ENCODE measurements at regions not wholly inside any gene's neighbourhood (a gene's known extent, or its start where the extent isn't known, plus 50 kb on each side); places are given as distances from the start of the nearest gene placed in this dataset.
"Not testable (repeated sequence)": the region's sequence is repeated elsewhere in the genome, so short reads cannot be mapped to it uniquely, and the experiment has no call there.

DNA sequence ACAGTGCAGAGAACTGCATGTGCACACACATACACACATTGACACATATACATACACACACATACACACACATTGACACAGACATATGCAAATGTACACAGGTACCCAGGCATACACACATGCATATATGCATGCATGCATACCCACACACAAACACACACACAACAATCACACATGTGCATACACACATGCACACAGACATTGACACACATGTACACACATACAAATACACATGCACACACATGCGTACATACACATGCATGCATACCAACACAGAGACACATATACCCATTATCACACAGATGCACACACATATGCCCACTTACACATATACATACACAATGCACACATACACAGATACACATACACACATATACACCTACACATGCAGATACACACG is 299.6 kb upstream of the ADCY2 start:
- DNase-seq = no peak

DNA sequence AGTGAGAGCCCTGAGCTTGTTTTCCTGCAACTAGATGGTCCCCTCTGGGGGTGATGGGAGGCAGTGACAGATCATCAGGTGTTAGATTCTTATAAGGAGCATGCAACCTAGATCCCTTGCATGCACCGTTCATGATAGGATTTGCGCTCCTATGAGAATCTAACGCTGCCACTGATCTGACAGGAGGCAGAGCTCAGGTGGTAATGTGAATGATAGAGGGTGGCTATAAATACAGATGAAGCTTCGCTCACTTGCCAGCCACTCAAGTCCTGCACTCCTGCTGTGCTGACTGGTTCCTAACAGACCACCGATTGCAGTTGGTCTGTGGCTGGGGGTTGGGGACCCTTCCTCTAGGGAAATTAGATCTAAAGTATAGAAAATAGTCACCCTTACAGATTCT is 290.6 kb upstream of the ADCY2 start:
- no peak for DNase-seq

DNA sequence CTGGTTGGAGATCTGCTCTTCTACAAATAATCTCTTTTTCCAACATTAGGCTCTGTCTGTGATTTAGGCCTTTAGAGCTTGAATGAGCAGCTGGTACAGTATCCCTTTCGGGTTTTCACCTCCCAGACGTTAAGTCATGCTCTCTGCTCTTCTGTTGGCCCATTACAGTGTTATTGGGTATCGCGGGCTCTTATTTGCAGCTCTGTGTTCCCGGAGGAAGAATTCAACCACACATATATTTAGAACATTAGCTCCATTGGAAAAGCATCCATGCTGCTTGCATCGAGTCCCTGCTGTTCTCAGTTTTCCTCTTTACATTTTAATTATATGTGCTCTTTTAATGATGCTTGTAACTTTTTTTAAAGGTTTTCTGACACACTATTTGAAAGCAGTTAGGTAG is 278.0 kb upstream of the ADCY2 start:
- no peak for DNase-seq

DNA sequence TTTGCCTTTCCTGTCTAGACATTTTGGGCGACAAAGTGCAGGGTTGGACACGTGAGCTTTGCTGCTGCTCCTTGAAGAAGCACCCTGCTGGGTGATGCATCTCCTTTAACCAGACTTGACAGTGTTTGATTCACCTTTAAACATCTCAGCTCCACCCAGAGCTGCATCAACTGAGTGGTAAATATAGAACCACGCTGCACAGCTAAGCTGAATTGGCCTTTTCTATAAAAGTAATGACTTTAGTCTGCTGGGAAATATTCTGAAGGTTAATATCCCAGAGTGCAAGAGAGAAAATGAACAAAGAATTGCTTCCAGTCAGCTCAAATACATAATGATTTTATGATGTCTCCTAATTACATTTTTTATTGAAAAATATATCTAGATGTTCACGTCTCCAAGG is 264.3 kb upstream of the ADCY2 start:
- DNase-seq = no peak

DNA sequence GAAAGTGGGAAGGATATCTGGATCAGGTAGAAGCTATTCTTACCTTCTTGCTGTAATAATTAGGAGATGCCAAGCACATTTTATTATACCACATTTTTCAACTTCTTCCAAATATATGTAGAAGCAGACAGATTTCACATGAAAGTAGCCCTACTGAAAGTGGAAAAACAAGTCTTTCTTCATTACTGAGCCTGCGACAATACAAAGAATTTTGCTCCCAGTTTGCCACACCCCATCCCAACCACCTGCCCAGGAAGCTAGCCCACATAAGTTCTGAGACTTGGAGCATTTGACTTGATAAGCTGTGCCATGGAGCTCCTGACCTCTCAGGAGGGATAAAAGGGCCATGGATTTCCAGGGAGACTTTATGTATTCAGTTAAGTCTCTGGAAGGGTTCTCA is 249.1 kb upstream of the ADCY2 start:
- DNase-seq = no peak

DNA sequence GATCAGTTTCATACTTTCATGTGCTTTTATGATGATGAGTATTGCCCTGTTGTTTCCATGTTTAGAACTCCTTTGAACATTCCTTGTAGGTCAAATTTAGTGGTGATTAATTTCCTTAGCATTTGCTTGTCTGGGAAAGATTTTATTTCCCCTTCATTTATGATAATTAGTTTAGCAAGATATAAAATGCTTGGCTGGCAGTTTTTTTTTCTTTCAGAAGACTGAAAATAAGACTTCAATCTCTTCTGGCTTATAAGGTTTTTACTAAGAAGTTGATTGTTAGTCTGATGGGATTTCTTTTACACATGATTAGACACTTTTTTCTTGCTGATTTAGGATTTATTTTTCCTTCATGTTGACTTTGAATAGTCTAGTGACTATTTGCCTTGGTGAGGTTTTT is 238.9 kb upstream of the ADCY2 start:
- DNase-seq = no peak

DNA sequence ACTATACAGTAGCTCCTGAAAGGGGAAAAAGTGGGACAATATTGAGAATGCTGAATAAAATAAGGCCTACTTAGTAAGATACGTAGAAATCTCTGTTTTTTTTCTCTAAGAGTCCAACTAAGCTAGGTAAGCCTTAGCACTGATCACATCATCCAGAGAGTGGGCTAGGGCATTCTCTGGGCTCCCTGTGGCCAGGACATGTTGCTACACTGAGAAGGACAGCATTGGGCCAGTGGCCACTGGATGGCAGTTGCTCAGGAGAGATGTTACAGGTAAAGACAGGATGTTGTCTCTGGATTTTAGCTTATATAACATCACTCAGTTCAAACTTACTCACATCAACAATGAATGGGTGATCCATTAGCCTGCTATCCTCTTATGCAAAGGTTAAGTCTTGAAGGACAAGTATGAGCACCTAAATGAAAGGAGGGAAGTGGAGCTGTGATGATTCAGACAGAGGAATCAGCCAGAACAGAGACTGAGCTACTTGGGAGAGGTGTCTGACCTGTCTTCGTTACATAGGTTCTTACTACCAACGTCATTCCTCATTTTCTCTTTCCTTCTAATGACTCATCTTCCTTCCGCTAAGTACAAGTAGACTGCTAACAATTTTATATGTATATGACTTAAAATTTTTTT is 226.6 kb upstream of the ADCY2 start:
- DNase-seq = no peak

DNA sequence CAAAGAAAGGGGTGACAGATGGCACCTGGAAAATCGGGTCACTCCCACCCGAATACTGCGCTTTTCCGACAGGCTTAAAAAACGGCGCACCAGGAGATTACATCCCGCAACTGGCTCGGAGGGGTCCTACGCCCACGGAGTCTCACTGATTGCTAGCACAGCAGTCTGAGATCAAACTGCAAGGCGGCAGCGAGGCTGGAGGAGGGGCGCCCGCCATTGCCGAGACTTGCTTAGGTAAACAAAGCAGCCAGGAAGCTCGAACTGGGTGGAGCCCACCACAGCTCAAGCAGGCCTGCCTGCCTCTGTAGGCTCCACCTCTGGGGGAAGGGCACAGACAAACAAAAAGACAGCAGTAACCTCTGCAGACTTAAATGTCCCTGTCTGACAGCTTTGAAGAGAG is 225.2 kb upstream of the ADCY2 start:
- DNase-seq = not testable (repeated sequence)

DNA sequence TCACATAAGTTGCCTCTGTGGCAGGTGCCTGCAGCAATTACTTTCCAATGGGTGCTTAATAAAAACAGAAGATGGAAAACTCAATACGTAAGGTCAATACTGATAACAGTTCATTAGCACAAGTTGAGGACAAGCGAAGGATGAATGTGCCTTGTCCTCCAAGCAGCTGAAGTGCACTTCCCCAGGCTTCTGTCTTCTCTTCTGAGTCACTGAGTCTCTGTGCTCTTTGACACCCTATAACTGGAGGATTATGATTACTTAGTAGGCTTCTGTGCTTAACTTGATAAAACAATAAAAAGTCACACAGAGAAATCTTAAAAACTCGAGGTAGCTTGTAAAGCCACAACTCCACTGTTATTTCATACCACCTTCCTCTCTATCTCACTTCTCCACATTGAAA is 216.6 kb upstream of the ADCY2 start:
- DNase-seq = no peak

DNA sequence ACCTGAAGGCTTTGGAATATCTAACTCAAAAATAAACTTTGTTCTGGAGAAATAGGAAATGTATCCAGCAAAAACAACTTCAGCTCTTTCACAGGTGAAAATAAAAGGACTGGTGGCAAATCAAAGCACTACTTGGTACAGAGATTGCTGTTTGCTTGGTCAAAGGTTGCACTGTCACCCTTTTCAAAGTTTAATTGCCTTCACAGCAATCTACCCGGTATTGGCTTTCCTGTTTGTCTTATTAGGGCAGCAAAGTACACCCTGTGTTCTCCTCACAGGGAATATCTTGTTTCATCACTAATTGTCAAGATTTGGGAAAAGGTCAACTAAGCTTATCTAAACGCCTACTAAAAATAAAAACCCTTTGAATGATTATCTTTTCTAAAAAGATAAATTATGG is 214.1 kb upstream of the ADCY2 start:
- DNase-seq = no peak

DNA sequence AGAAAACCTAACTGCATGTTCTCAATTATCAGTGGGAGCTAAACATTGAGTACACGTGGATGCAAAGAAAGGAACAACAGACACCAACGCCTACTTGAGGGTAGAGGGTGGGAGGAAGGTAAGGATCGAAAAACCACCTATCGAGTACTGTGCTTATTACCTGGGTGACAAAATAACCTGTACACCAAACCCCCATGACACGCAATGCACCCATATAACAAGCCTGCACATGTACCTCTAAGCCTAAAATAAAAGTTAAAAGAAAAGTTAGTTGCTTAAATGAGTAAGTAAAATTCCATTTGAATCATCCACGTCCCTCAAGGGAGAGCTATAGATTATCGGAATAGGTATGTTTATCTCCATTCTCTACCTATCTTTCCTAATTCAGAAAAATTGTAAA is 210.2 kb upstream of the ADCY2 start:
- no peak for DNase-seq

DNA sequence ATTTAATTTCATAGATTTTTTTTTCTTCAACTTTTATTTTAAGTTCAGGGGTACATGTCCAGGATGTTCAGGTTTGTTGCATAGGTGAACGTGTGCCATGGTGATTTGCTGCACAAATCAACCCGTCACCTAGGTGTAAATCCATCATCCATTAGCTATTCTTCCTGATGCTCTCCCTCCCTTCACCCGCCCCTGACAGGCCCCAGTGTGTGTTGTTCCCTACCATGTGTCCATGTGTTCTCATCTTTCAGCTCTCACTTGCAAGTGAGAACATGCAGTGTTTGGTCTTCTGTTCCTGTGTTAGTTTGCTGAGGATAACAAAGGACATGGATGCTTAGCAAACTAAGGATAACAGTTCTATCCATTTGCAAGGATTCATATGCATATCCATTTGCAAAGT is 209.1 kb upstream of the ADCY2 start:
- DNase-seq = no peak

DNA sequence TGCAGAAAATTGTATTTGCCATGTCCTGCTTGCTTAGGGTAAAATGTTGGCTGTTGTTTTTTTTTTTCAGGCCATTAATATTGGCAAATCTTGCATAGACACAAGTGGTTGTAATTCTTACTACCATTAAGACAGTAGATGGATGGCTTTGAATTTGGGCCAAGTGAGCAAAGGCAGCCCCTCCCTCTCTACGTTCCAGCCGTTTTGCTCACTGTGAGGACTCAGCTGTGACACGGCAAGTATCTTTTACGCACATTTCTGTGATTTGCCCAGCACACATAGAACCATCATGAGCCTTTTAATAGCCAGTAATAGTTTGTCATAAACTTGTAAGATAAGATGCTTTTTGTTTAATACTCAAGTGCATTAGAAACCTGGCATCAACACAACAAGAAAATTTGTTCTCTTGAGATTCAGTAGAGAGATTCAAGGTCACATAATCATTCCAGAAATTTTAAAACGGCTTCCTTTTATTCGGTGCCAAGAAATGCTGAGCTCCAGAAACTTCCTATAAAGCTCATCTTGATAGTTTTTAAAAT is 205.2 kb upstream of the ADCY2 start:
- DNase-seq = no peak

DNA sequence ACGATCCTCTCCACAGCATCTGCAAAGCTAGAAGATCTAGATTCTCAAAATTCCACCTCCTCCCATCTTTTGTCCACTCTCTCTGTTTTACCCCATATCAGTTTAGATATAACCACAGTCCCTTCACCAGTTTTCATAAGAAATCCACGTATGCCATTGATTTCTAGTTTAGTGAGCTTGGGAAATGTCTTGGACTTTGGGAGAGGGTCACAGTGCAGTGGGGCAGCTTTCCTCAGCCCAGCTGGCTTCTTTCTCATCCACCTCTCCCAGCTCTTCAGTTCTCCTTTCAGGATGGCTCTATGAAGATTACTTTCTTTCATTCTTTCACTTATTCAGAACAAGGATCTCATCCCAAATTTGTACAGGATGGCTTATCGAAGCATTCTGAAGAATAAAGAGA is 203.9 kb upstream of the ADCY2 start:
- no peak for DNase-seq

DNA sequence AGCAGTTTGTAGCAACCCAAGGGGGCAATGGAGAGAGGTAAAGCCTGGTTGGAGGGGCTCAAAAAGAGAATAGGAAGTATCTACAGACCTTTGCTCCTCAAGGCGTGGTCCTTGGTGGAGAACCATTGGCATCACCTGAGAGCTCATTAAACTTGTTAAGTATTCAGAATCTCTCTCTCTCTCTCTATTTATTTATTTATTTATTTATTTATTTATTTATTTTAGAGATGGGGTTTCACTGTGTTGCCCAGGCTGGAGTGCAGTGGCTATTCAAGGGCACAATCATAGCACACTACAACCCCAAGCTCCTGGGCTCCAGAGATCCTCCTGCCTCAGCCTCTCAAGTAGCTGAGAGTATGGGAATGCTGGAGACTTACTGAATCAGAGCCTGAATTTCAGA is 193.1 kb upstream of the ADCY2 start:
- no peak for DNase-seq

DNA sequence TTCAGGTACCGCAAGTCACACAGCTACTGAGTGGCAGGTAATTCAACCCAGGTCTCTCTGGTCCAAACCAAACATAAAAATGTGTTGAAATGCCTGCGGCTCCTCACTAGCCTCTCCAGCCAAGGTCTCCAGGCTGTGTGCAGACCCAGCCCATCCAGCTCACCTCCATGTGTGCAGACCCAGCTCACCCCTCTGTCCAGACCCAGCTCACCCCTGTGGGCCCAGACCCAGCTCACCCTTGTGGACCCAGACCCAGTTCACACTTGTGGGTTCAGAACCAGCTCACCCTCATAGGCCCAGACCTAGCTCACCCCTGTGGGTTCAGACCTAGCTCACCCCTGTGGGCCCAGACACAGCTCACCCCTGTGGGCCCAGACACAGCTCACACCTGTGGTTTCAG is 188.0 kb upstream of the ADCY2 start:
- no peak for DNase-seq

DNA sequence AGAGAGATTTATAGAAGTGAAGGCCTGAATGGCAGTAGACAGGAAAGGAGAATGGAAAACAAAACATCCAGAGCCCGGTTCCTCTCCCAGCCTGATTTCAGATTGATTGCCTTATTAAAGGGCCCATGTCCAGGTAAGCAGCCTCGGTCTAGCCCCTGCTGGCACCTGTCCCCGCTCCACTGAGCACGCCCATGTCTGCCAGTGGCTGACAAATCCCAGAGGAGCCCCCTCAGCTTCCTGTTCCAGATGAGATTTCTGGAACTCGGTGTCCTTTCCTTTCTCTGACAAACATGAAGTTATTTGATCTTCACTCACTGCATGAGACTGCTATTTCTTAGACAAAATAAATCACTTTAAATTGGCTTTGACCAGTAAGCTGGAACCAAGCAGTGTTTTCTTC is 187.0 kb upstream of the ADCY2 start:
- DNase-seq = no peak

DNA sequence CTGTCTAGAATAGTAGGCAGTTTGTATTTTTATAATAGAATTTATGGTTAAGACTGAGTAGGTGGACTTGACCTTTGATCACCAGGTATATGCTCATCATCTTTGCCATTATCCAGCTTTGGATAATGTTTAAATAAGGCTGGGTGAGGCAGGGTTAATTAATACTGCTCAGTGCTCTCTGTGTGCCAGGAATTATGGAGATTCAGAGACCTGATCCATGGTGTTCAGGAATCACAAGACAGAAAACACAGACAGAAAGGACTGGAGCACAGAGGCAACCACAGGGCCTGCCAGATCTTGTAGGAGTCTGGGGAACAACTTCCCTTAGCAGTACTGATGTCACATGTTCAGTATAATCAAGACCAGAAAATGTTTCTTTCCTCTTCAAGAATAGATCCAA is 186.3 kb upstream of the ADCY2 start:
- no peak for DNase-seq

DNA sequence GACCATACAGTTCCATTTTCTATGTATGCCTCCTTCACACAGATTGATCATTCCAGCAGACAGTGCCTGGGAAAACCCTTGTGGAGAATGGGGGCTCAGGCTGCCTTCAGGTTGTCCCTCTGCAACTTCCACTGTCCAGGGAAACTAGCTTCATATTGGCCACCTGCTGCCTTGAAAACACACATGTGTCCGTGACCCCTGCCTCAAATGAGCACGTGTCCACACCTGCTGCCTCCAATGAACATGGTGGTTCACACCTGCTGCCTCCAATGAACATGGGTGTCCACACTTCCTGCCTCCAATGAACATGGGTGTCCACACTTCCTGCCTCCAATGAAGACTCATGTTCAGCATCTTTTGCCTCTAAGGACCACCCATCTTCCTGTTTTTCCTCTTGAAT is 185.4 kb upstream of the ADCY2 start:
- DNase-seq = no peak

DNA sequence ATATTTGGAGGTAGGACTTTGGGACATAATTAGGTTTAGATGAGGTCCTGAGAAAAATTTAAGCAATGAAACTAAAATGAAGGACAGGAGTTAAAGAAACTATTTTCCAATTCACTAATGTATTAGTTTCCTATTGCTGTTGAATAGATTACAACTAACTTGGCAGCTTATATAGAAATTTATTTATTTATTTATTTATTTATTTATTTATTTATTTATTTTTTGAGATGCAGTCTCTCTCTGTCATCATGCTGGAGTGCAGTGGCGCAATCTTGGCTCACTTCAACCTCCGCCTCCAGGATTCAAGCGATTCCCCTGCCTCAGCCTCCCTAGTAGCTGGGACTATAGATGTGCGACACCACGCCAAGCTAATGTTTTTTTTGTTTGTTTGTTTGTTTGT is 182.4 kb upstream of the ADCY2 start:
- DNase-seq = no peak

DNA sequence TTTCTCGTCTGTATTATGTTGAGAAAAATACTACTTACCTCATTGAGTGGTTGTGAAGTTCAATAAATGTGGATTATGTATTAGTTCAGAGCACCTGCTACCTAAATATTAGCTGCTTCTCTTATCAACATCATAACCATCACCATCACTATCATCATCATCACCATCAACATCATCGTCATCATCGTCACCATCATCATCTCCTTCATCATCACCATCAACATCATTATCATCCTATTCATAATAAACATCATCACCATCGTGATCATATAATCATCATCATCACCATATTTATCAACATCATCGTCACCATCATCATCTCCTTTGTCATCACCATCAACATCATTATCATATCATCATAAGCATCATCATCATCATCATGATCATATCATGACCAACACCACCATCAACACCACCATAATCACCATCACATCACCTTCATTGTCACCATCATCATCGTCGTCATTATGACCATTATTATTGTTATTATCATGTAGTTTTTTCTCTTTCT is 181.0 kb upstream of the ADCY2 start:
- no peak for DNase-seq

DNA sequence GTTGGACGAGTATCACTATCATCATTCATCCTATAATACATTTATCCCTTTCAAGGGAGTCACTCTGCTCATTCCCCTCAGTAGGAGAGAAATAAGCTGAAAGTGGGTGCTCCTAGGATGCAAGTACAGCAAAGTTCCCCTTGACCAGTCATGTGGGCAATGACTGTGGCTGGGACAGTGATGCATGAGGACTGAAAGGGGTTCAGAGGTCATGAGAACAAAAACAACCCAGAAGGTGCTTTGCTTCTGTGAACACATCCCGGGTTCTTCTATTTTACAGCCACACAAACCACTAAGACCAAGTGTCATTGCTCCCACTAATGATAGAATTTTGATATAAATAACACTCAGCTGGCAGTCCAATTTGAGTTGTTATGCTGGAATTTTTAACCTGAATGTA is 177.8 kb upstream of the ADCY2 start:
- no peak for DNase-seq

DNA sequence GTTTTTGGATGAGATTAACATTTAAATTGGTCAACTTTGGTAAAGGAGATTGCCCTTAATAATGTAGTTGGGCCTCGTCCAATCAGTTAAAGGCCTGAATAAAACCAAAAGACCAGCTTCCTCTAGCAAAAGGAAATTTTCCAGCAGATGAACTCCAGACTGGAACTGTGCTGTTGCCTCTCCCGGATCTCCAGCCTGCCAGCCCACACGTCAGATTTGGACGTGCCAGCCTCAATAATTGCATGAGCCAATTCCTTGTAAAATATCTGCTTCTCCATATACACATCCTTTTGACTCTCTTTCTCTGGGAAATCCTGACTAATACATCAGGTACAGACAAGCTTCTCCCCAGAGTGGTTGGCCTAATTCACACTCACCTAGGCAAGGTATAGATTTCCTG is 175.8 kb upstream of the ADCY2 start:
- DNase-seq = no peak

DNA sequence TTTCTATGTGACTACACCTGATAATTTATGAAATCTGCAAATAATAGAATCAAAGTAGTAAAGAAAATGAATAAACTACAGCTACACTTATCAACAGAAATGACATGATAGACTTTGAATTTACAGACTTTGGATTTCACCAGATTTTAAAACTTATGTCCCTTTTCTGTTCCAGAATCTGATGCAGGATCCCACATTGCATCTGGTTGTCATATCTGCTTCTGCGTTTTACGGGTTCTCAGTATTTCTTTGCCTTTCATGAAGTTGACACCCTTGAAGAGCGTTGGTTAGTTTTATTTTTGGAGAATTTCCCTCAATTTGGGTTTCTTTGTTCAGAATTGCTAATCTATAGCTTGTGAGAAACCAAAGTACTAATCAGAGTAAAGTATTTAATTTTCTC is 174.9 kb upstream of the ADCY2 start:
- DNase-seq = no peak

DNA sequence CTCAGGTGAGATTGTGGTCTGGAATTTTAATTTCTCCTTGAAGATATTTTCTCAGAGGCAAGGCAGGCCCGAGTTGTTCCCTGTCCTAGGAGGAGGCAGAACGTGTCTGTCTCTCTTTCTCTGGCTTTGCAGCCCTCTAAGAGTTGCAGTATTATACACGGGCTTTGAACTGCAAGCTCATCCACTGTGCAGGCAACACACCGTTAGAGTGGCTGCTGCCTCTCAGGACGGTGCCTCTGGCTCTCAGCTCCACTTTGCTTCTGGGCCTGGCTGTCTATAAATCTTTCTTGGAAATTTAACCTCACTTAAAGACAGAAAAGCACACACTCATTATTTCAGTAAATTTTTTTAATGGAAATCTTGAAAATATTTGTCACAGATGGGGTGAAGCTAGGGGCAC is 170.1 kb upstream of the ADCY2 start:
- no peak for DNase-seq

Measured in NCI-H1694 (cell line).